H1 (cell line): ENCODE measurements at regions not wholly inside any gene's neighbourhood (a gene's known extent, or its start where the extent isn't known, plus 50 kb on each side); places are given as distances from the start of the nearest gene placed in this dataset. TPM values are rescaled to one million over a fixed set of nuclear protein-coding genes. Genes with fewer than 3 reads are reported as not detected.

Experiments
- BACH1 ChIP-seq: IDR thresholded peaks from 2 replicates; pipeline ENCODE4 v1.6.1; 2012; ENCODE audit warnings: low read length, improper control_type of control experiment
- CTBP2 ChIP-seq: IDR thresholded peaks from 2 replicates; pipeline ENCODE4 v1.7.0; 2011; ENCODE audit warnings: borderline replicate concordance, mild to moderate bottlenecking, moderate library complexity, mixed read lengths, low read length; ENCODE audit not compliant: insufficient read depth, insufficient read length
- JUND ChIP-seq: IDR thresholded peaks from 2 replicates; pipeline ENCODE4 v1.6.1; 2011; ENCODE audit warnings: mild to moderate bottlenecking, improper control_type of control experiment, low read length
- KDM5A ChIP-seq: fragments of 200-600 bp; IDR thresholded peaks from 2 replicates; pipeline ENCODE4 v1.7.1; 2012; ENCODE audit warnings: mild to moderate bottlenecking, low read length, inconsistent platforms, mixed read lengths
- RFX5 ChIP-seq: IDR thresholded peaks from 2 replicates; pipeline ENCODE4 v1.6.1; 2011; ENCODE audit warnings: low read depth, low read length, improper control_type of control experiment, borderline replicate concordance
- RXRA ChIP-seq: IDR thresholded peaks from 2 replicates; pipeline ENCODE4 v1.6.1; 2011; ENCODE audit warnings: low read depth, mild to moderate bottlenecking, low read length, moderate library complexity; ENCODE audit not compliant: insufficient read depth
- SUZ12 ChIP-seq: fragments of 200-600 bp; sonication (generic); IDR thresholded peaks from 2 replicates; pipeline ENCODE4 v1.6.1; 2012; ENCODE audit warnings: mild to moderate bottlenecking, inconsistent platforms, low read length, moderate library complexity, mixed read lengths
- small RNA-seq: library from polyadenylated mRNA; stranded (forward); fragments of <200 nt; extraction: miRNeasy Mini kit (QIAGEN cat#:217004); gene quantifications from one replicate; pipeline ENCODE3, GENCODE V24; 2013; ENCODE audit not compliant: insufficient read depth

GRCh38 chr9:116102596-116102995 is 51.0 kb upstream of the PAPPA start (continued):
- TF ChIP-seq KDM5A (no peak), JUND (no peak), BACH1 (no peak), CTBP2 (no peak), RXRA (no peak), SUZ12 (no peak), RFX5 (no peak)

Small RNAs in the stretch of these regions (small RNA-seq; reads per million reads assigned to genes)
- not detected for gene RF00004
